Neural progenitor cell (in vitro differentiated cells): ENCODE measurements at regions not wholly inside any gene's neighbourhood (a gene's known extent, or its start where the extent isn't known, plus 50 kb on each side); places are given as distances from the start of the nearest gene placed in this dataset.

Experiments used
- DNase-seq: peaks from one replicate; pipeline ENCODE4 v3.0.0-alpha.2; 2016; ENCODE audit warnings: low spot score
- H2AFZ ChIP-seq: fragments of 200-600 bp; sonication (generic); replicated peaks from 2 replicates; pipeline ENCODE4 v1.6.1; 2016; ENCODE audit warnings: antibody characterized with exemption
- H3F3A ChIP-seq: fragments of 200-600 bp; sonication (generic); 2 replicates; pipeline ENCODE4 v1.6.1; 2016; ENCODE audit warnings: antibody characterized with exemption, low read depth
- H3K27ac ChIP-seq: fragments of 200-600 bp; sonication (generic); 2 replicates; pipeline ENCODE4 v1.5.1; 2016; ENCODE audit warnings: mild to moderate bottlenecking
- H3K27me3 ChIP-seq: fragments of 200-600 bp; sonication (generic); 2 replicates; pipeline ENCODE4 v1.6.1; 2016; ENCODE audit warnings: mild to moderate bottlenecking, moderate library complexity
- H3K36me3 ChIP-seq: fragments of 200-600 bp; sonication (generic); 2 replicates; pipeline ENCODE4 v1.5.1; 2016
- H3K4me1 ChIP-seq: fragments of 200-600 bp; sonication (generic); 2 replicates; pipeline ENCODE4 v1.6.1; 2016; ENCODE audit warnings: mixed run types
- H3K4me2 ChIP-seq: fragments of 200-600 bp; sonication (generic); 2 replicates; pipeline ENCODE4 v1.6.1; 2016
- H3K4me3 ChIP-seq: fragments of 200-600 bp; sonication (generic); 2 replicates; pipeline ENCODE4 v1.5.1; 2016
- H3K79me2 ChIP-seq: fragments of 200-600 bp; sonication (generic); 2 replicates; pipeline ENCODE4 v1.6.1; 2016; ENCODE audit warnings: low read depth
- H3K9ac ChIP-seq: fragments of 200-600 bp; sonication (generic); 2 replicates; pipeline ENCODE4 v1.6.1; 2016
- H3K9me3 ChIP-seq: fragments of 200-600 bp; sonication (generic); 2 replicates; pipeline ENCODE4 v1.5.1; 2016; ENCODE audit warnings: low read depth
- H4K20me1 ChIP-seq: fragments of 200-600 bp; sonication (generic); 2 replicates; pipeline ENCODE4 v1.6.1; 2016; ENCODE audit warnings: low read depth
- H3K27ac Mint-ChIP-seq: 3 replicates; pipeline ENCODE4 v1.8.0; 2021; ENCODE audit warnings: mixed read lengths
- H3K27me3 Mint-ChIP-seq: 2 replicates; pipeline ENCODE4 v1.8.0; 2022; ENCODE audit warnings: low read depth, mild to moderate bottlenecking, inconsistent platforms, moderate library complexity, mixed read lengths; ENCODE audit not compliant: insufficient read depth
- H3K36me3 Mint-ChIP-seq: 3 replicates; pipeline ENCODE4 v1.8.0; 2021; ENCODE audit warnings: mixed read lengths
- H3K4me1 Mint-ChIP-seq: 3 replicates; pipeline ENCODE4 v1.8.0; 2021; ENCODE audit warnings: mixed read lengths
- H3K4me3 Mint-ChIP-seq: 3 replicates; pipeline ENCODE4 v1.8.0; 2021; ENCODE audit warnings: mild to moderate bottlenecking, moderate library complexity, mixed read lengths
- H3K9me3 Mint-ChIP-seq: 3 replicates; pipeline ENCODE4 v1.8.0; 2020; ENCODE audit warnings: mixed read lengths
- CTCF ChIP-seq: fragments of 200-600 bp; sonication (generic); IDR thresholded peaks from 2 replicates; pipeline ENCODE4 v1.5.1; 2017; ENCODE audit warnings: antibody characterized with exemption, mild to moderate bottlenecking
- EZH2 ChIP-seq: fragments of 200-600 bp; sonication (generic); IDR thresholded peaks from 2 replicates; pipeline ENCODE4 v1.6.1; 2017; ENCODE audit warnings: antibody characterized with exemption, mild to moderate bottlenecking, moderate library complexity
- EZH2phosphoT487 ChIP-seq: fragments of 200-600 bp; sonication (generic); IDR thresholded peaks from 2 replicates; pipeline ENCODE4 v1.6.1; 2017; ENCODE audit warnings: antibody characterized with exemption

- Histone ChIP-seq H3K79me2 (no peaks in the 10 kb centered on the region), H3K27me3 (no peaks in the 10 kb centered on the region), H3K9ac (no peak overlapping the region), H3K9me3 (no peaks in the 10 kb centered on the region), H3K4me1 (peaks cover 17% of the 10 kb centered on the region), H3F3A (peaks cover 14% of the 10 kb centered on the region), H4K20me1 (no peaks in the 10 kb centered on the region), H3K4me2 (peak overlapping the region; percentile 52), H3K36me3 (no peaks in the 10 kb centered on the region), H3K4me3 (no peak overlapping the region), H3K27ac (no peak overlapping the region), H2AFZ (no peak overlapping the region)
- Mint-ChIP-seq H3K9me3 (peaks cover 7% of the 10 kb centered on the region), H3K36me3 (no peaks in the 10 kb centered on the region), H3K4me1 (peaks cover 28% of the 10 kb centered on the region), H3K4me3 (peak overlapping the region; percentile 22), H3K27me3 (no peaks in the 10 kb centered on the region), H3K27ac (peak overlapping the region; percentile 96)
- DNase-seq: peak; percentile 60
- no peak for TF ChIP-seq EZH2
- TF ChIP-seq CTCF: peak; percentile 57
Measured at GRCh38 chr9:108272349-108272899, 583.4 kb downstream of the ACTL7B start.

GRCh38 chr9:108271646-108272348, 584.0 kb downstream of the ACTL7B start:
- H3K27ac ChIP-seq: no peak overlapping the region
- DNase-seq: peak; percentile 49

GRCh38 chr9:108271236-108271635, 584.5 kb downstream of the ACTL7B start:
- Mint-ChIP-seq H3K36me3 (no peaks in the 10 kb centered on the region), H3K27me3 (no peaks in the 10 kb centered on the region), H3K9me3 (peaks cover 5% of the 10 kb centered on the region), H3K4me3 (peak overlapping the region; percentile 22), H3K4me1 (peaks cover 28% of the 10 kb centered on the region), H3K27ac (peak overlapping the region; percentile 96)
- H3K27me3 ChIP-seq: no peaks in the 10 kb centered on the region
- no peak for DNase-seq
- H3F3A ChIP-seq: peaks cover 14% of the 10 kb centered on the region
- H3K27ac ChIP-seq: no peak overlapping the region
- H3K4me3 ChIP-seq: no peak overlapping the region
- H3K4me2 ChIP-seq: peak overlapping the region; percentile 52
- no peaks in the 10 kb centered on the region for H3K79me2 ChIP-seq
- TF ChIP-seq EZH2: no peak
- no peak for TF ChIP-seq CTCF
- TF ChIP-seq EZH2phosphoT487: no peak
- no peaks in the 10 kb centered on the region for H4K20me1 ChIP-seq
- H3K4me1 ChIP-seq: peaks cover 17% of the 10 kb centered on the region
- H3K9me3 ChIP-seq: no peaks in the 10 kb centered on the region
- no peaks in the 10 kb centered on the region for H3K36me3 ChIP-seq
- no peak overlapping the region for H2AFZ ChIP-seq
- H3K9ac ChIP-seq: no peak overlapping the region

More at GRCh38 chr9:108271646-108272348, 584.0 kb downstream of the ACTL7B start:
- peaks cover 28% of the 10 kb centered on the region for H3K4me1 Mint-ChIP-seq
- peak overlapping the region; percentile 96 for H3K27ac Mint-ChIP-seq
- no peaks in the 10 kb centered on the region for H3K36me3 Mint-ChIP-seq
- H3K27me3 Mint-ChIP-seq: no peaks in the 10 kb centered on the region
- TF ChIP-seq EZH2 (no peak), CTCF (no peak), EZH2phosphoT487 (no peak)
- no peak overlapping the region for H2AFZ ChIP-seq
- H3K9me3 Mint-ChIP-seq: peaks cover 7% of the 10 kb centered on the region
- H3K36me3 ChIP-seq: no peaks in the 10 kb centered on the region
- H3K4me3 Mint-ChIP-seq: peak overlapping the region; percentile 22
- no peaks in the 10 kb centered on the region for H3K79me2 ChIP-seq
- no peaks in the 10 kb centered on the region for H3K9me3 ChIP-seq
- no peaks in the 10 kb centered on the region for H4K20me1 ChIP-seq
- H3K27me3 ChIP-seq: no peaks in the 10 kb centered on the region
- H3K4me2 ChIP-seq: peak overlapping the region; percentile 52
- H3K9ac ChIP-seq: no peak overlapping the region
- H3F3A ChIP-seq: peaks cover 14% of the 10 kb centered on the region
- no peak overlapping the region for H3K4me3 ChIP-seq
- peaks cover 17% of the 10 kb centered on the region for H3K4me1 ChIP-seq
